GM21717 (cell line): ENCODE measurements at regions not wholly inside any gene's neighbourhood (a gene's known extent, or its start where the extent isn't known, plus 50 kb on each side); places are given as distances from the start of the nearest gene placed in this dataset.
"Not testable (repeated sequence)": the region's sequence is repeated elsewhere in the genome, so short reads cannot be mapped to it uniquely, and the experiment has no call there.

Experiments used
- ATAC-seq: cut with Tn5 transposase; IDR thresholded peaks from one replicate; pipeline ENCODE4 v1.9.1; 2021; ENCODE audit warnings: mild to moderate bottlenecking, moderate library complexity; ENCODE audit not compliant: unreplicated experiment

- no peak for ATAC-seq
Measured at GRCh38 chr6:9083108-9083507, 647.8 kb upstream of the SLC35B3 start.

- ATAC-seq = no peak
Measured at GRCh38 chr6:9066726-9067125, 631.4 kb upstream of the SLC35B3 start.

DNA sequence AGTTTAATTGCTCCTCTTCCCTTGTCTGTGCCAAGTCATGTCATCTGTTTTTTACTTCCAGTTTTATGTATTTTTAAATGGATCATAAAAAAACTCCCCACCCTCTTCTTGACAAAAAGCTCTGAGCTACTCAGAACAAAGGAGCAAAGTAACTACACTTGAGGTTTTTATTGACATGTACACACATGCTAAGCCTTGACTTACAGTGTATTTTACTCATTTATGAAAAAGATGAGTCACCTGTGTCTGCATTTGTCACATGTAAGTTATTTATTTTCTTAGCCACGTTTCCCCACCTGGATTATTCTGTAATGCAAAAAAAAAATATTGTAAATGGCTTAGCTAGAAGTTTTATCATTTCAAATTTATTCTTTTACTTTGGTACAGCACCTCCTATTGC is 628.8 kb upstream of the SLC35B3 start:
- ATAC-seq = no peak

GRCh38 chr6:9062596-9062995 is 627.3 kb upstream of the SLC35B3 start:
- no peak for ATAC-seq

DNA sequence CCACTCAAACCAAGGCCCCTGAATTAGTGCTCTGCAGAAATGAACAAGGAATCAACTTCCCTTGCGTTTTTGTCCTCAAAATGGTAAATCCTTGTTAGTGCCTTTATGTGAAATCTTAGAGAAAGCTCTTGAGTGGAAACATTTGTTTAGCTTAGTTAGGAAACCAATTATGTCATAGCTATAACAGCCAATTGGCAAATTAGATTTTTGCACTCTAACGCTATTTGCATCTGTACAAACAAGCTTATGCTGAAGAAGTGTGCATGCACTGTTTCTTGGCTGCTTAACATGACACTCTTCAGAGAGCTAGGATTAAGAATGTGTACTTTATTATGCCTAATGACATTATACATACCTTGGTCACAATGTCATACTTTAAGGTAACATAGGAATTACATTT is 622.6 kb upstream of the SLC35B3 start:
- ATAC-seq = no peak

DNA sequence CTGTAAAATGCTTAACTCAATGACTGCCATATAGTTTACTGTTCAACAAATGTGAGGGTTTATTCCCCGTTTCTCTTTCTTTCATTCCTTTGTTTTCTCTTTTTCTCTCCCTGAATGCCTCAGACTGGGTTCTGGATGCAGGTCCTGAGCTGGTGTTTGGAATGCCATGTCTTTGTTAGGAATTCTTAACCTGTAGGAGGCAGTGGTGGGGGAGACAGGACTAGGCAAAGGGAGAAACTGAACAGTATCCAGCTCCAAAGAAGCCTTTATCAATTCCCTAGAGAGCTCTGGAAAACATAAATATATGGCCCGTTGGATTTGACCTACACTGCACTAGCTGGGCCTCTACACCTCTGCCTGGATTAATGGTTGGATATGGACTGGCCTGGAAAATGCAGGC is 621.2 kb upstream of the SLC35B3 start:
- ATAC-seq = no peak

- no peak for ATAC-seq
Measured at GRCh38 chr6:9044426-9044825, 609.1 kb upstream of the SLC35B3 start.

DNA sequence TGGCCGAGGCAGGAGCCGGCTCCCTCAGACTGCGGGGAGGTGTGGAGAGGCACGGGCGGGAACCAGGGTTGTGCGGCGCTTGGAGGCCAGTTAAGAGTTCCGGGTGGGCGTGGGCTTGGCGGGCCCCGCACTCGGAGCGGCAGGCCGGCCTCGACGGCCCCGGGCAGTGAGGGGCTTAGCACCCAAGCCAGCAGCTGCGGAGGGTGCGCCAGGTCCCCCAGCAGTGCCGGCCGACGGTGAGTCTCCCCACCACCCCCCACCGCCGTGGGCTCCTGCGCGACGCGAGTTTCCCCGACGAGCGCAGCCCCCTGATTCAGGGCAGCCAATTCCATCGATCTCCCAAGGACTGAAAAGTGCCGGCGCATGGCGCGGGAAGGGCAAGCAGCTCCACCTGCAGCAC is 605.4 kb upstream of the SLC35B3 start:
- ATAC-seq = no peak

- ATAC-seq = no peak
Measured at GRCh38 chr6:9039258-9039657, 603.9 kb upstream of the SLC35B3 start.

- ATAC-seq = no peak
Measured at GRCh38 chr6:9028086-9028485, 592.7 kb upstream of the SLC35B3 start.

DNA sequence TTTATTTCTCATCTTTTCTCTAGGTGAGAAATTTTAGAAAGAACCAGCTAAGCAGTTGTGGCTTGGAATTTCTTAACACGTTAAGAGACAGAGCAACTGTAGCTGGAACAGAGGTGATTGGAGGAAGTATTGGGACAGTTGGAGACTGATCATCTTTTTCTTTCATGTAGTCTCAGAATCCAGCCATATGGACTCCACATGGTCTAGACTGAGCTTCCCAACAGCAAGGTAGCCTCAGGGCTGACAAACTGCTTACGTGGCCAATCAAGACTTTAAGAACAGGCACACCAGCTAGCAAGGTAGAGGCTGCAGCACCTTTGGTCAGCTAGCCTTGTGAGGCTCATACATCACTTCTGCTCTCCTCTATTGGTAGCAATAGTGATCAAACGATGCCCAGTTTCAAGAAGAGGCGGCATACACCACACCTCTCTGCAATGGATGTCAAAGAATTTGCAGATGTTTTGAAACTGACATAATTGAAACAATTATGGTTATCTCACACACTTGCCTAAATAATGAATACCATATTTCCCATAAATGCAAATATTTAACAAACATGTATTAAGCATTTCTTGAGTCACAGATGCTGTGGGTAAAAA is 590.5 kb upstream of the SLC35B3 start:
- ATAC-seq = no peak

- ATAC-seq = no peak
Measured at GRCh38 chr6:9025228-9025627, 589.9 kb upstream of the SLC35B3 start.

DNA sequence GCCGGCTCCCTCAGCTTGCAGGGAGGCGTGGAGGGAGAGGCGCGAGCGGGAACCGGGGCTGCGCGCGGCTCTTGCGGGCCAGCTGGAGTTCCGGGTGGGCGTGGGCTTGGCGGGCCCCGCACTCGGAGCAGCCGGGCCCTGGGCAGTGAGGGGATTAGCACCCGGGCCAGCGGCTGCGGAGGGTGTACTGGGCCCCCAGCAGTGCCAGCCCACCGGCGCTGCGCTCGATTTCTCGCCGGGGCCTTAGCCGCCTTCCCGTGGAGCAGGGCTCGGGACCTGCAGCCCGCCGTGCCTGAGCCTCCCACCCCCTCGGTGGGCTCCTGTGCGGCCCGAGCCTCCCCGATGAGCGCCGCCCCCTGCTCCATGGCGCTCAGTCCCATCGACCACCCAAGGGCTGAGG is 588.9 kb upstream of the SLC35B3 start:
- ATAC-seq = not testable (repeated sequence)

- no peak for ATAC-seq
Measured at GRCh38 chr6:9020001-9020400, 584.7 kb upstream of the SLC35B3 start.

DNA sequence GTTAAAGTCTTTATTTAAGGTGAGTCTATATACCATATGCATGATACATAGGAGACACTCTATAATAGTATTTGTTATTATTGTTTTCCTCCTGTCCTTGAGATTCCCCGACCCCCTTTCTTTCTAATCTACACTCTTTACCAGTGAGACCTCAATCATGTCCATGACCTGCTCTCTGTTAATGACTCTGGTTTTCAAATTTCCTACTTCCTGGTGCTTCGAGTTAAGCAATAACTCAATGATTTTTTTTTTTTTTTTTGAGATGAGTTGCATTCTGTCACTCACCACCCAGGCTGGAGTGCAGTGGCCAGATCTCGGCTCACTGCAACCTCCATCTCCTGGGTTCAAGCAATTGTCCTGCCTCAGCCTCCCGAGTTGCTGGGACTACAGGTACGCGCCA is 574.6 kb upstream of the SLC35B3 start:
- ATAC-seq = no peak

DNA sequence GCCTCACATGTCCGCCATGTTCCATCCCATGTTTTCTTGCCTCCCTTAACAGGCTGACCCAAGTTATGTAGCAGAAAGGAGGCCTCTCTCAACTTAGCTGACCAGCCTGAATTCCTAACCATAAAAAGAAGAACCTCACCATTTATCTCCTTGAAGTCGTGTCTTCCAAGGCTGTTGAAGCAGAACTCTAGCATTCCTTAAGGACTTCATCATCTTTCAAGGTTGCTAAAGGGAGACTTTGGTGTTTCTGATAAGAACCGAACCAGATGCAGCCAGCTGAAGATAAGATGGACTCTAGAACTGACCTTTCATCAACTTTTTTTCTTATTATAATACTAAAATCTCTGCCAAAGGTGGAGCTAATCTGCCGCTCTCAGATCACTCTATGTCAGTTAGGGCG is 571.7 kb upstream of the SLC35B3 start:
- ATAC-seq = no peak

GRCh38 chr6:9002833-9003232 is 567.5 kb upstream of the SLC35B3 start:
- ATAC-seq = no peak

GRCh38 chr6:8995156-8995555 is 559.8 kb upstream of the SLC35B3 start:
- ATAC-seq = no peak

- ATAC-seq = no peak
Measured at GRCh38 chr6:8993111-8993510, 557.8 kb upstream of the SLC35B3 start.

DNA sequence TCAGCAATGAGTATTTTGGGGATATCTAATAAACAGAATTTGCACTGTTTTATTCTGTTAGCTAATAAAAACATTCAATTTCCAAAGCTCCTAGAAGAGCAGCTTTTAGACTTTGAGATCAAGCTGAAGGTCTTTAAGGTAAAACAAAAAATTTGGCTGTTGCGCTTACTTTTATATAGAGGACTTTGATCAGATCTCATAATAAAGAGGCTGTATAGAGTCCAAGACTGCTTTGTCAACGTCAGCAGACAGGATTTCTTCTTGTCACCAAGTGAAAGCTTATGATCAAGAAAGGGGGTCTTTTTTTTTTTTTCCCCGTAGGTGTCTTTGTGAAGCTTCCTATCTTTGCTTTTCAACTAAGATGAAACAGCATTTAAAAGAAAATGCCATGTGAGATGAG is 556.5 kb upstream of the SLC35B3 start:
- no peak for ATAC-seq

- ATAC-seq = no peak
Measured at GRCh38 chr6:8990075-8990474, 554.7 kb upstream of the SLC35B3 start.

- peak; percentile 96 for ATAC-seq
Measured at GRCh38 chr6:8983202-8983688, 547.9 kb upstream of the SLC35B3 start.

DNA sequence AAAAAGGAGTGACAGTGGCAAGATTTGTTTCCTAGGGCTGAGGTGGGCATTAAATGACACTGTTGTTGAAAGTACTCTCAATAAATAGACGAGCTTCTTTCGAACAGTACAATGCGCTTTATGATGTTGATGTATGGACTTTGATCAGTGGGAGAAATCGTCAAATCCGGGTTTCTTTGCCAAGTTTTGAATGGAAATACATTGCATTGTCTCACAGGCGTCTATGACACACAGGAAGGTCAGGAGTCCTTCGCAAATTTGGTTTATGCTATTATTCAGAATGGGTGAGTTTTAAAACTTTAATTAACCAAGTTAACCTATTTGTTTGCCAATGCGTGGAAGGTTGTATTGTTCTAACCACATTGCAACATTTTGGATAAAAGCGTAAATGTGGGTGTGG is 547.3 kb upstream of the SLC35B3 start:
- no peak for ATAC-seq
